ENCODE measurements at regions not wholly inside any gene's neighbourhood (a gene's known extent, or its start where the extent isn't known, plus 50 kb on each side); places are given as distances from the start of the nearest gene placed in this dataset.

- Histone ChIP-seq H3K27me3 (ENCODE audit: insufficient read depth, low read depth) (no peaks in the 10 kb centered on the region), H3K36me3 (ENCODE audit: insufficient read depth) (no peaks in the 10 kb centered on the region), H3K9ac (no peak overlapping the region), H3K4me2 (no peak overlapping the region), H3K27ac (no peak overlapping the region), H2AFZ (ENCODE audit: low read depth) (no peak overlapping the region), H3K4me3 (IDR thresholded peaks at IDR 0.05; ENCODE audit: insufficient read depth, low read depth, low read length) (no peak overlapping the region), H3K79me2 (ENCODE audit: insufficient read depth, low read depth) (no peaks in the 10 kb centered on the region), H4K20me1 (ENCODE audit: insufficient read depth) (no peaks in the 10 kb centered on the region), H3K4me1 (ENCODE audit: low read depth, poor library complexity, severe bottlenecking) (no peaks in the 10 kb centered on the region)
- TF ChIP-seq, protein P1, sequence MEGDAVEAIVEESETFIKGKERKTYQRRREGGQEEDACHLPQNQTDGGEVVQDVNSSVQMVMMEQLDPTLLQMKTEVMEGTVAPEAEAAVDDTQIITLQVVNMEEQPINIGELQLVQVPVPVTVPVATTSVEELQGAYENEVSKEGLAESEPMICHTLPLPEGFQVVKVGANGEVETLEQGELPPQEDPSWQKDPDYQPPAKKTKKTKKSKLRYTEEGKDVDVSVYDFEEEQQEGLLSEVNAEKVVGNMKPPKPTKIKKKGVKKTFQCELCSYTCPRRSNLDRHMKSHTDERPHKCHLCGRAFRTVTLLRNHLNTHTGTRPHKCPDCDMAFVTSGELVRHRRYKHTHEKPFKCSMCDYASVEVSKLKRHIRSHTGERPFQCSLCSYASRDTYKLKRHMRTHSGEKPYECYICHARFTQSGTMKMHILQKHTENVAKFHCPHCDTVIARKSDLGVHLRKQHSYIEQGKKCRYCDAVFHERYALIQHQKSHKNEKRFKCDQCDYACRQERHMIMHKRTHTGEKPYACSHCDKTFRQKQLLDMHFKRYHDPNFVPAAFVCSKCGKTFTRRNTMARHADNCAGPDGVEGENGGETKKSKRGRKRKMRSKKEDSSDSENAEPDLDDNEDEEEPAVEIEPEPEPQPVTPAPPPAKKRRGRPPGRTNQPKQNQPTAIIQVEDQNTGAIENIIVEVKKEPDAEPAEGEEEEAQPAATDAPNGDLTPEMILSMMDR (conservative IDR thresholded peaks at IDR 0.05; ENCODE audit: low read depth, low read length): no peak
These were observed 50.3 kb upstream of the OGFRL1 start for GRCh38 chr6:71238351-71238750.
